HFF-Myc (cell line): ENCODE measurements at regions not wholly inside any gene's neighbourhood (a gene's known extent, or its start where the extent isn't known, plus 50 kb on each side); places are given as distances from the start of the nearest gene placed in this dataset.

Source experiments
- DNase-seq: peaks from one replicate; pipeline ENCODE4 v3.0.0-alpha.2; 2011; ENCODE audit warnings: low read depth; ENCODE audit errors: extremely low read depth
- H3K4me3 ChIP-seq: replicated peaks from 2 replicates; pipeline ENCODE4 v1.5.1; 2011; ENCODE audit warnings: low read depth, mild to moderate bottlenecking, control low read depth, low read length
- TF ChIP-seq, protein P1 (sequence below): IDR thresholded peaks from 2 replicates; pipeline ENCODE4 v1.5.1; 2012; ENCODE audit warnings: mild to moderate bottlenecking, low read depth, low read length, control low read depth; ENCODE audit errors: missing control alignments

DNA sequence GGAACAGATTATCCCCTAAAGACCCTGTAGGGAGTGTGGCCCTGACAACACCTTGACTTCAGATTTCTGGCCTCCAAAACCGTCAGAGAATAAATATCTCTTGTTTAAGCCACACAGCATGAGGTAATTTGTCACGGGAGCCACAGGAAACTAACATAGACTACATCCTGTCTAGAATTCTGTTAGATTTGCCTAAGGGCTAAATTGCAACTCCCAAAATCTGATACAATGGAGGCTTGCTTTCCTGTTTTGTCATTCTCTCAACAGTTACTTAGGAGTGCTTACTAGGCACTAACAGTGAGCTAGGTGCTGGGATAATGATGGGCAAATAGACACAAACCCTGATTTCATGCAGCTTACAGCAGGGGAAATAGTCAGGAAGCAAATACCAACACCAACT lies 141.6 kb downstream of the MIS18A start:
- DNase-seq: no peak
- no peak overlapping the region for H3K4me3 ChIP-seq
- TF ChIP-seq, protein P1, sequence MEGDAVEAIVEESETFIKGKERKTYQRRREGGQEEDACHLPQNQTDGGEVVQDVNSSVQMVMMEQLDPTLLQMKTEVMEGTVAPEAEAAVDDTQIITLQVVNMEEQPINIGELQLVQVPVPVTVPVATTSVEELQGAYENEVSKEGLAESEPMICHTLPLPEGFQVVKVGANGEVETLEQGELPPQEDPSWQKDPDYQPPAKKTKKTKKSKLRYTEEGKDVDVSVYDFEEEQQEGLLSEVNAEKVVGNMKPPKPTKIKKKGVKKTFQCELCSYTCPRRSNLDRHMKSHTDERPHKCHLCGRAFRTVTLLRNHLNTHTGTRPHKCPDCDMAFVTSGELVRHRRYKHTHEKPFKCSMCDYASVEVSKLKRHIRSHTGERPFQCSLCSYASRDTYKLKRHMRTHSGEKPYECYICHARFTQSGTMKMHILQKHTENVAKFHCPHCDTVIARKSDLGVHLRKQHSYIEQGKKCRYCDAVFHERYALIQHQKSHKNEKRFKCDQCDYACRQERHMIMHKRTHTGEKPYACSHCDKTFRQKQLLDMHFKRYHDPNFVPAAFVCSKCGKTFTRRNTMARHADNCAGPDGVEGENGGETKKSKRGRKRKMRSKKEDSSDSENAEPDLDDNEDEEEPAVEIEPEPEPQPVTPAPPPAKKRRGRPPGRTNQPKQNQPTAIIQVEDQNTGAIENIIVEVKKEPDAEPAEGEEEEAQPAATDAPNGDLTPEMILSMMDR: no peak

DNA sequence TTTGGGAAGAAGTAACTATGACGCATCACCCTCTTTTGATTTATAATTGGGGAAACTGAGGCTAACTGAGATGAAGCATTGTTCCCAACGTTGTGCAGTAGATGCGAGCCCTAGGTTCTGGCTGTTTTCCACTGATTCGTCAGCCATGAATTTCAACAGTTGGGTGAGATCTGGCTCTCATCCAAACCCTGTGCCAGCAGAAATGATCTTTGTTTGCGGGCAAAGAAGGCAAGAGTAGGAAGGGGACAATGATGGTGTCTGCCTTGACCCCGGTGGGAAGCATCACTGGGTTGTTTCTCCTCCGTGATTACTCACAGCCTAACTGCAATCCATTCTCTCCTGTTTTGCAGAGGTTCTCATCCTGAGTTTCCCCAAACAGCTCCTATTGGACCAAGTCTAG lies 142.3 kb downstream of the MIS18A start:
- no peak for DNase-seq
- no peak overlapping the region for H3K4me3 ChIP-seq
- TF ChIP-seq, protein P1: no peak

DNA sequence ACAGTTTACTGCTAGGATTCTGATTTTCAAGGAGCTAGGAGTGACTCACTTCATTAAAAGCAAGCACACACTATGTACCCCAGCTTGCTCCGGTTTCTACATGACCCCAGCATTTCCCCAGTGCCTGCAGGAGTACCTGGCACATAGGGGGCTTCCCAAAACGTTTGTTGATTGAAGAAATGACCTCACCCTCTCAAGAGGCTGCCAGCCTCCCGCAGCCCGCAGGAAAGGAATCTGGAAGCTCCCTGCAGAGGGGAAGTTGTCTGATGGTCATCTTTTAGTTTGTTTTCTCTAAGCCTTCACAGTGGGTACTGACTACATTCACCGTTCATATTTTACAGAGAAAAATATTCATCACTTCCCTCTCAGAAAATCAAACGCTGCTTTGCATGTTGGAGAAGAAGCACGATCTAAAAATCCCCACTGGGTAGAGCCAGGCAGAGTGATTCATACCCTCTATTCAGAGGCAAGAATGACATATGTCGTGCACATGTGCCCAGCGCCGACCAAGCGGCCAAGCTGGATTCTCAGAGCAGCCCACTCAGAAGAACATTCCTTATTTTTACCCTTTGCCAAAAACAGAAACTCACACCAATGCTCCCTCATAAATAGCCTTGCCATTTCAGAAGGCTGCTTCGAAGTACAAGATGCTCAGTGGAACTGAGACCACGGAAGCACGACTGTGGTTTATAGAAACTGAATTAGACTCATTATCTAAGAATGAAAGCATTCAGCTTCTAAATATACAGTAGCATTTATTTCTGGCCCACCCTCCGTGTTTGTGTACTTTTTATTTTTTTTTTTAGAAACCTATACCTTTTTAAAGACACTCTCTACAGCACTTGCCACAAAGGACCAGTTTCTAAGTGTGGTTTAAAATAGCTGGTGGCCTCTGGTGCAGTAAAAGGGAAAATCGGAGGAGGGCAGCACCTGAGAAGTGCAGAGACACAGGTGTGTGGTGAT lies 143.2 kb downstream of the MIS18A start:
- TF ChIP-seq, protein P1: no peak
- no peak overlapping the region for H3K4me3 ChIP-seq
- DNase-seq: peak; percentile 89

DNA sequence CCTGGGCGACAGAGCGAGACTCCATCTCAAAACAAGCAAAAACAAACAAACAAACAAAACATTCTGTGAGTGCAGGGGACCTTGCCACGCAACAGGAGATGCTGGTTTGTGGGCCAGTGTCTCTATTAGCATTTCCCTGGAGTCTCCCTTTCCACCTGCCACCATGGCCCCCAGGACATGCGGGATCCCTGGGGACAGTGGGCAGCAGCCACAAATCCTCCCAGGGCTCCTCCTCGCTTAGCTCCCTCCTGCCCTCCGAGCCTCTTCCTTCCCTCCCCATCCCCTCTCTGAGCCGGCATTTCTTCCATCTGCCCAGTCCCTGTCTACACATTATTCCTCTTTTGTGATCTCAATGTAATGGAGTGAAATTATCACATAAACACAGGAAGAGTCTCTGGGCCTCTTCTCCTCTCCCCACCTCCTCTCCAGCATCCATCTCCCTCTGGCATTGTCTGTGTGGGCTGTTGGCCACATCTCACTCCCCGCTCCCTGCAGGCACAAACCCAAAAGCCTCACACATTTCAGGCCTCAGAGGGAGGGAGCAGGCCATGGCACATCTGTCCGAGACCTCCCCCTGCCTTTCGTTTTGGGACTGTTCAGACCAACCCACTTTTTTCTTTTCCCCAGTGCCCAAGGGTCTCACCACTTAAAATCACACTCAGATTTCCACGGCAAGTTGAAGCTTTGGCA lies 144.3 kb downstream of the MIS18A start:
- no peak for DNase-seq
- TF ChIP-seq, protein P1: no peak
- H3K4me3 ChIP-seq: no peak overlapping the region

DNA sequence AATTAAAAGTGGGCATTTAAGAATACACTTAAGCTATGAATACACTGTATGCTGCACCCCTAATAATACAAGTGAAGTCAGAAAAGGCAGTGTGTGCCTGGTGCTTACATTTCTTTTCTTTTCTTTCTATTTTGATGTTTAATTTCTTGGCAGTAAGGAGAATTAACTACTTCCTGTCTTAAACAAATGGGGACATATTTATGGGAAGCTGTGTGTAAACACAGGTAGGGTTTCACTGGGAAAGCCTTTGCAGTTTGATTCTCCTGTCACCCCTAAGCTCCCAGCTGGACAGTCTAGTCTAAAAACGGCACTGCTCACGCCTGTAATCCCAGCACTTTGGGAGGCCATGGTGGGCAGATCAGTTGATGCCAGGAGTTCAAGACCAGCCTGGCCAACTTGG lies 146.0 kb downstream of the MIS18A start:
- TF ChIP-seq, protein P1: no peak
- H3K4me3 ChIP-seq: no peak overlapping the region
- no peak for DNase-seq

DNA sequence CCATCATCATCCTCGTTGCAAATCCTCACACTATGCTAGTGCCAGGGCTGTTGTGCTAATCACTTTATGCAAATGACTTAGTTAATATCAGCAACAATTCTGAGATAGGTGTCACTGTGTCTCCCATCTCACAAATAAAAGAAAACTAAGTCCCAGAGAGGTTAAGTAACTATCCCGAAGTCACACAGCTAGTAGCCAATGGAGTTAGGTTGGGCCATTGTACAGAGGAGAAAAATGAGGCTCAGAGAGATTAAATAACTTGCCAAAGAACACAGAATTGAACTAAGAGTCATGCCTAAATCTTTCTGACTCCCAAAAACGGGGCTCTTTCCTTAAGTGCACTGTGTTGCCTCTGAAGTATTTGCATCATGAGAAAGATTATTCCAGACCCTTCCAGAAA lies 146.4 kb downstream of the MIS18A start:
- no peak overlapping the region for H3K4me3 ChIP-seq
- DNase-seq: no peak
- TF ChIP-seq, protein P1: no peak
